Ishikawa (cell line): ENCODE measurements at regions not wholly inside any gene's neighbourhood (a gene's known extent, or its start where the extent isn't known, plus 50 kb on each side); places are given as distances from the start of the nearest gene placed in this dataset.

ENCODE experiments used
- CEBPB ChIP-seq: IDR thresholded peaks from 2 replicates; pipeline ENCODE4 v1.6.1; 2012
- CREB1 ChIP-seq: IDR thresholded peaks from 2 replicates; pipeline ENCODE4 v1.6.1; 2012; ENCODE audit warnings: low read depth
- EGR1 ChIP-seq: IDR thresholded peaks from 2 replicates; pipeline ENCODE4 v1.6.1; 2012
- EP300 ChIP-seq: IDR thresholded peaks from 2 replicates; pipeline ENCODE4 v1.6.1; 2012; ENCODE audit warnings: borderline replicate concordance
- FOXM1 ChIP-seq: IDR thresholded peaks from 2 replicates; pipeline ENCODE4 v1.6.1; 2012; ENCODE audit warnings: low read depth, borderline replicate concordance
- NFIC ChIP-seq: IDR thresholded peaks from 2 replicates; pipeline ENCODE4 v1.6.1; 2012
- RAD21 ChIP-seq: IDR thresholded peaks from 2 replicates; pipeline ENCODE4 v1.6.1; 2012; ENCODE audit warnings: low read depth
- TAF1 ChIP-seq: IDR thresholded peaks from 2 replicates; pipeline ENCODE4 v1.6.1; 2012; ENCODE audit warnings: low read depth, mild to moderate bottlenecking
- TCF12 ChIP-seq: IDR thresholded peaks from 2 replicates; pipeline ENCODE4 v1.6.1; 2012; ENCODE audit warnings: low read depth
- TEAD4 ChIP-seq: IDR thresholded peaks from 2 replicates; pipeline ENCODE4 v1.6.1; 2012
- YY1 ChIP-seq: IDR thresholded peaks from 2 replicates; pipeline ENCODE4 v1.6.1; 2012; ENCODE audit warnings: low read depth
- ZBTB7A ChIP-seq: IDR thresholded peaks from 2 replicates; pipeline ENCODE4 v1.6.1; 2012; ENCODE audit warnings: low read depth
- TF ChIP-seq, protein P1 (sequence below): IDR thresholded peaks from 2 replicates; pipeline ENCODE4 v1.6.1; 2012
- TF ChIP-seq, protein P2 (sequence below): IDR thresholded peaks from 2 replicates; pipeline ENCODE4 v1.6.1; 2012; ENCODE audit warnings: low read depth, mild to moderate bottlenecking
- TF ChIP-seq, protein P3 (sequence below): IDR thresholded peaks from 2 replicates; pipeline ENCODE4 v1.6.1; 2012

DNA sequence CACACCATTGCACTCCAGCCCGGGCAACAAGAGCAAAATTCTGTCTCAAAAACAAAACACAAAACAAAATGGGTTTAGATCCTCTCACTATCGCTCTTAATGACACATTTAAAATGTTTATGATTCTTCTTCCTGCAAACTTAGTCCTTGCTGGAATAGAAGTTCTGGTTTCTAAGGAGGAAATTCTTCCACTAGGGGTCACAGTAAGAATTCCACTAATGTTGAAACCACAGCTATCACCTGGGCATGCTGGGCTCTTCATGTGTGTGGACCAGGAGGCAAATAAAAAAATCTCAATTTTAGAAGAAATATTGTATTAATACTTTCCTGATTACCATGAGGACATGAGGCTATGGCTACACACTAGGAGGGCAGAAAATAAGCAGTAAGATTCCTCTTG, 915.8 kb downstream of the TYW1 start:
- TF ChIP-seq TAF1 (no peak), CREB1 (no peak), TCF12 (no peak), EGR1 (no peak), EP300 (no peak), CEBPB (no peak), YY1 (no peak), NFIC (no peak), RAD21 (no peak), ZBTB7A (no peak), FOXM1 (no peak), TEAD4 (no peak)
- TF ChIP-seq, protein P1, sequence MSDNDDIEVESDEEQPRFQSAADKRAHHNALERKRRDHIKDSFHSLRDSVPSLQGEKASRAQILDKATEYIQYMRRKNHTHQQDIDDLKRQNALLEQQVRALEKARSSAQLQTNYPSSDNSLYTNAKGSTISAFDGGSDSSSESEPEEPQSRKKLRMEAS: no peak
- TF ChIP-seq, protein P2, sequence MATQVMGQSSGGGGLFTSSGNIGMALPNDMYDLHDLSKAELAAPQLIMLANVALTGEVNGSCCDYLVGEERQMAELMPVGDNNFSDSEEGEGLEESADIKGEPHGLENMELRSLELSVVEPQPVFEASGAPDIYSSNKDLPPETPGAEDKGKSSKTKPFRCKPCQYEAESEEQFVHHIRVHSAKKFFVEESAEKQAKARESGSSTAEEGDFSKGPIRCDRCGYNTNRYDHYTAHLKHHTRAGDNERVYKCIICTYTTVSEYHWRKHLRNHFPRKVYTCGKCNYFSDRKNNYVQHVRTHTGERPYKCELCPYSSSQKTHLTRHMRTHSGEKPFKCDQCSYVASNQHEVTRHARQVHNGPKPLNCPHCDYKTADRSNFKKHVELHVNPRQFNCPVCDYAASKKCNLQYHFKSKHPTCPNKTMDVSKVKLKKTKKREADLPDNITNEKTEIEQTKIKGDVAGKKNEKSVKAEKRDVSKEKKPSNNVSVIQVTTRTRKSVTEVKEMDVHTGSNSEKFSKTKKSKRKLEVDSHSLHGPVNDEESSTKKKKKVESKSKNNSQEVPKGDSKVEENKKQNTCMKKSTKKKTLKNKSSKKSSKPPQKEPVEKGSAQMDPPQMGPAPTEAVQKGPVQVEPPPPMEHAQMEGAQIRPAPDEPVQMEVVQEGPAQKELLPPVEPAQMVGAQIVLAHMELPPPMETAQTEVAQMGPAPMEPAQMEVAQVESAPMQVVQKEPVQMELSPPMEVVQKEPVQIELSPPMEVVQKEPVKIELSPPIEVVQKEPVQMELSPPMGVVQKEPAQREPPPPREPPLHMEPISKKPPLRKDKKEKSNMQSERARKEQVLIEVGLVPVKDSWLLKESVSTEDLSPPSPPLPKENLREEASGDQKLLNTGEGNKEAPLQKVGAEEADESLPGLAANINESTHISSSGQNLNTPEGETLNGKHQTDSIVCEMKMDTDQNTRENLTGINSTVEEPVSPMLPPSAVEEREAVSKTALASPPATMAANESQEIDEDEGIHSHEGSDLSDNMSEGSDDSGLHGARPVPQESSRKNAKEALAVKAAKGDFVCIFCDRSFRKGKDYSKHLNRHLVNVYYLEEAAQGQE: no peak
- TF ChIP-seq, protein P3, sequence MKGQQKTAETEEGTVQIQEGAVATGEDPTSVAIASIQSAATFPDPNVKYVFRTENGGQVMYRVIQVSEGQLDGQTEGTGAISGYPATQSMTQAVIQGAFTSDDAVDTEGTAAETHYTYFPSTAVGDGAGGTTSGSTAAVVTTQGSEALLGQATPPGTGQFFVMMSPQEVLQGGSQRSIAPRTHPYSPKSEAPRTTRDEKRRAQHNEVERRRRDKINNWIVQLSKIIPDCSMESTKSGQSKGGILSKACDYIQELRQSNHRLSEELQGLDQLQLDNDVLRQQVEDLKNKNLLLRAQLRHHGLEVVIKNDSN: no peak

DNA sequence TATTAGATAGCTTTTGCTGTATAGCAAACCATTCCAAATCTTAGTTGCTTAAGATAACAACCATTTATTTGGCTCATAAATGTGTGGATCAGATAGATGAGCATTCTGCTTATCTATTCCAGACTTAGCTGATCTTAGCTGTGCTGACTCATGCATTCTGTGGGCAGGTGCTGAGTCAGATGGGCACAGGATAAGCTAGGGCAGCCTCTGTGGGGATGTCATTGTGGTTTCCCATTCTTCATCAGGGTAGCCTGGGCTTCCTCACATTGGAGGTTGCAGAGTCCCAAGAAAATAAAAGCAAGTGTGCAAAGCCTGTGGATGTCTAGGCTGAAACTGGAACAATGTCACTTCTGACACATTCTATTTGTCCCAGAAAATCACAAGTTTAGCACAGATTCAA, 917.0 kb downstream of the TYW1 start:
- TF ChIP-seq CREB1 (no peak), TAF1 (no peak), FOXM1 (no peak), YY1 (no peak), NFIC (no peak), CEBPB (no peak), TEAD4 (no peak), EP300 (no peak), ZBTB7A (no peak), RAD21 (no peak), EGR1 (no peak)
- TF ChIP-seq, protein P3: no peak
- TF ChIP-seq, protein P2: no peak
- TF ChIP-seq, protein P1: no peak

DNA sequence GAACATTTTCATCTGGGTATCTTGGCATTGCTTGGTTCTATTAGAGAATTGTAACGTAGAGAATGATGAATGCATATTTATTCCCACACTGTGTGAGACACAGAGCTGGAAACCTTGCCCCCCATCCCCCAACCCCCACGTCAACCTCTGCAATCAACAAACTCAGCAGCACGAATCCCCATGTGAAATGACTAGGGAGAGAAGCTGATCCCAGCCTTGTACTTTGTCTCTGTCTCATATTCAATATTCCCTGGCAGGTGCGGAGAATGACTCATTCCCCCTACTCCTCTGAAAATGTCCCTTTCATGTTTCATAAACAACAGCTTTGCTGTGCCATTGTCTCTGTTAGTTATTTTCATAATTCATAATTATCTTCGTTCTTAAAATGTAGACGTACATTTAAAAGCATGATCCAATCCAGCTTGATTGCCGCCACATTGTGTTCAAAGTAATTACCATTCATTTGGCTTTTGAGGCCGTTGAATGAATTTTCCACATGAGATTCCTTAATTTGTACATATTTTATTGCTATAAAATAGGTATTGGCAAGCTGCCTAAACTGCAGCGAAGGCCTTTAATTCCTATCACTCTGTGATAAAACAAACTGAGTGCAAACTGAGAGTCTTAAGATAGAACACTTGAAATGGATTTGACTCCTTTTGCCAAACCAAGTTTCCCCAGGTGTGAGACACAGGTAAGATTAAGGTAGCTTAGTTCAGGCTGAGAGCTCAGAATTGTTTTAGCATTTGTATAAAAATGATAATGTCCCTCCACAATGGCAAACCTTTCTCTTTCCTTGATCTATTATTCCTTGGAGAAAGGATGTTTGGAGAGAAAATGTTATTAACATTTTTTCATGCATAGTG, 920.2 kb downstream of the TYW1 start:
- TF ChIP-seq TEAD4: no peak
- TF ChIP-seq RAD21: no peak
- TF ChIP-seq YY1: no peak
- TF ChIP-seq, protein P1: no peak
- TF ChIP-seq TAF1: no peak
- TF ChIP-seq ZBTB7A: no peak
- TF ChIP-seq NFIC: no peak
- TF ChIP-seq, protein P2: no peak
- no peak for TF ChIP-seq TCF12
- TF ChIP-seq, protein P3: no peak
- no peak for TF ChIP-seq FOXM1
- TF ChIP-seq EGR1: no peak
- TF ChIP-seq EP300: no peak
- no peak for TF ChIP-seq CREB1
- TF ChIP-seq CEBPB: no peak
